Neuronal stem cell (in vitro differentiated cells): ENCODE measurements at regions not wholly inside any gene's neighbourhood (a gene's known extent, or its start where the extent isn't known, plus 50 kb on each side); places are given as distances from the start of the nearest gene placed in this dataset.

Experiments used
- DNase-seq: peaks from one replicate; pipeline ENCODE4 v3.0.0-alpha.2; 2013; ENCODE audit warnings: low spot score
- H2AFZ ChIP-seq: one replicate; pipeline ENCODE4 v1.6.1; 2013; ENCODE audit warnings: mild to moderate bottlenecking, low read length, inconsistent platforms
- H2AK5ac ChIP-seq: 2 replicates; pipeline ENCODE4 v1.6.1; 2013; ENCODE audit warnings: low read depth, mild to moderate bottlenecking, inconsistent platforms, low read length, moderate library complexity, mixed read lengths
- H2BK120ac ChIP-seq: 2 replicates; pipeline ENCODE4 v1.6.1; 2013; ENCODE audit warnings: low read depth, mild to moderate bottlenecking, inconsistent platforms, low read length, moderate library complexity, mixed read lengths
- H2BK12ac ChIP-seq: one replicate; pipeline ENCODE4 v1.6.1; 2013; ENCODE audit warnings: low read length, inconsistent platforms
- H2BK15ac ChIP-seq: 2 replicates; pipeline ENCODE4 v1.6.1; 2013; ENCODE audit warnings: mild to moderate bottlenecking, low read length, inconsistent platforms, mixed read lengths
- H2BK5ac ChIP-seq: one replicate; pipeline ENCODE4 v1.6.1; 2013; ENCODE audit warnings: inconsistent platforms, mild to moderate bottlenecking, low read length, moderate library complexity
- H3K14ac ChIP-seq: one replicate; pipeline ENCODE4 v1.6.1; 2013; ENCODE audit warnings: low read length, inconsistent platforms
- H3K18ac ChIP-seq: 2 replicates; pipeline ENCODE4 v1.6.1; 2013; ENCODE audit warnings: low read length, inconsistent platforms
- H3K23ac ChIP-seq: 2 replicates; pipeline ENCODE4 v1.6.1; 2013; ENCODE audit warnings: low read depth, mild to moderate bottlenecking, mixed read lengths, low read length, inconsistent platforms; ENCODE audit not compliant: poor library complexity
- H3K27ac ChIP-seq: replicated peaks from 3 replicates; pipeline ENCODE4 v1.5.1; 2013; ENCODE audit warnings: low read length, inconsistent platforms
- H3K27me3 ChIP-seq, 3 experiments: 2 replicates each; pipeline ENCODE4 v1.6.1; 2013; ENCODE audit warnings: low read length in 3 of 3, mild to moderate bottlenecking in 2 of 3, inconsistent platforms in 1 of 3, low read depth in 1 of 3, mixed read lengths in 1 of 3, moderate library complexity in 1 of 3; ENCODE audit not compliant: control insufficient read depth in 3 of 3, insufficient read depth in 3 of 3
- H3K36me3 ChIP-seq, 2 donors: replicated peaks in 1 of 2; 2 replicates each; pipeline ENCODE4 v1.6.1; 2013; ENCODE audit warnings: low read length in 2 of 2; ENCODE audit not compliant: control insufficient read depth in 2 of 2, insufficient read depth in 2 of 2
- H3K4ac ChIP-seq: 2 replicates; pipeline ENCODE4 v1.6.1; 2013; ENCODE audit warnings: inconsistent platforms, mild to moderate bottlenecking, low read length, moderate library complexity
- H3K4me1 ChIP-seq, 2 donors: 1 replicate in 1 of 2; 2 replicates in 1 of 2; pipeline ENCODE4 v1.6.1; 2013; ENCODE audit warnings: low read length in 2 of 2, low read depth in 1 of 2; ENCODE audit not compliant: control insufficient read depth in 2 of 2, insufficient read depth in 1 of 2
- H3K4me2 ChIP-seq: one replicate; pipeline ENCODE4 v1.6.1; 2013; ENCODE audit warnings: mild to moderate bottlenecking, low read length, inconsistent platforms; ENCODE audit not compliant: insufficient read depth, poor library complexity, severe bottlenecking
- H3K4me3 ChIP-seq, 2 donors: 2 replicates each; pipeline ENCODE4 v1.5.1; 2013; ENCODE audit warnings: low read length in 2 of 2, mild to moderate bottlenecking in 2 of 2, inconsistent platforms in 1 of 2, moderate library complexity in 1 of 2
- H3K79me1 ChIP-seq: one replicate; pipeline ENCODE4 v1.6.1; 2013; ENCODE audit warnings: low read depth, mild to moderate bottlenecking, inconsistent platforms, low read length, moderate library complexity
- H3K9ac ChIP-seq: one replicate; pipeline ENCODE4 v1.6.1; 2013; ENCODE audit warnings: mild to moderate bottlenecking, low read depth, low read length, inconsistent platforms; ENCODE audit not compliant: poor library complexity
- H3K9me3 ChIP-seq, 2 donors: replicated peaks in 1 of 2; 2 replicates each; pipeline versions ENCODE3 to v1.6.1; 2013; ENCODE audit warnings: low read length in 2 of 2, mild to moderate bottlenecking in 2 of 2, inconsistent platforms in 1 of 2, low read depth in 1 of 2, mixed read lengths in 1 of 2, moderate library complexity in 1 of 2; ENCODE audit not compliant: control insufficient read depth in 2 of 2, insufficient read depth in 1 of 2
- H4K8ac ChIP-seq: one replicate; pipeline ENCODE4 v1.6.1; 2013; ENCODE audit warnings: low read depth, mild to moderate bottlenecking, inconsistent platforms, low read length, moderate library complexity
- H4K91ac ChIP-seq: one replicate; pipeline ENCODE4 v1.6.1; 2013; ENCODE audit warnings: low read length, low read depth, mild to moderate bottlenecking, inconsistent platforms; ENCODE audit not compliant: poor library complexity
- WGBS, 2 donors: extraction: QIAGEN DNeasy Blood & Tissue Kit; methylation state at CpG; one replicate each; pipeline ENCODE4 v1.1.7; 2013; ENCODE audit warnings: missing lambda C conversion rate in 2 of 2, mixed read lengths in 1 of 2; ENCODE audit not compliant: insufficient read length in 2 of 2, insufficient replicate concordance in 1 of 2; ENCODE audit errors: extremely low coverage in 2 of 2; 5-methylcytosine and 5-hydroxymethylcytosine counted together

DNA sequence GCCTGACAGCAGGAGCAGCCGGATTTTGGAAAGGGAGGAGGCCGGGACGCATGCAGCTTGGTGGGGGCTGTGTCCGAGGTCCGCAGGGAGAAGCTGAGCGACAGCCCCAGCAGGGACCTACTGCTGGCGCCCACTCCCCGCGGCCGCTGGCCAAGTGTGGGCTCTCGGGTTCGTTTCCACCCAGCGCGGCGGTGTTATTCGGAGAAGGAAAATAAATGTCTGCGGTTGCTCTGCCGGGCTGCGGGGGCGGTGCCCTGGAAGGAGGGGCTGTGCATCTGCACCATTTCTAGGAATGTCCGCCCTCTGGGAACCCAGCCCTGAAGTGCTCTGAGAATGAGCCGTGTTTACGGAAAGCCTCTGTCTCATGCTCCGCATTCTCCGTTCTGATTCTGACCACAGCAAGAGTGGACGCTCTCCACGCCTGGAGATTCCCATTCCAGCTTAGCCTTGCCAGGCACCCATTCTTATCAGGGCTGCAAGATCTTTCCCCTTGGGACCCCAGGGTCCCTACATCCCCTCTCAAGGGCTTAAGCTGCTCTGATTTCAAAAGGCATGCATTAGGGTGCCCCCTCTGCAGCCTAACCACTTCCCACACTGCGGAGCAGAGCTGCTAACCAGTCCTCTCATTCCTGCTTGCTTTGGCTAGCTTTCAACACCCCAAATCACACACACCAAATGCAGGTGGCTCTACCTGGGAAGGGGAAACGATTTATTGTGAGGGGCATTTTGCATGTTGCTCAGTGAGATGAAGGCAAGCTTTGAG lies 256.6 kb upstream of the GLI3 start:
- Histone ChIP-seq H3K4me1 (peaks cover 5 to 11% of the 10 kb centered on the region in 2 donors), H3K36me3 (no peaks in the 10 kb centered on the region), H3K14ac (no peak overlapping the region), H3K23ac (no peak overlapping the region), H3K9ac (peak overlapping the region; percentile 51), H3K79me1 (no peaks in the 10 kb centered on the region), H3K27ac (no peak overlapping the region), H3K4ac (no peak overlapping the region), H2AK5ac (no peak overlapping the region), H2BK120ac (no peak overlapping the region), H2BK5ac (no peak overlapping the region), H3K18ac (peak overlapping the region; percentile 91), H3K4me3 (peak overlapping the region; percentile 50 to 74), H3K9me3 (no peaks in the 10 kb centered on the region), H2BK12ac (no peak overlapping the region), H3K27me3 (no peaks in the 10 kb centered on the region), H4K91ac (no peak overlapping the region), H2BK15ac (peak overlapping the region; percentile 4), H2AFZ (peak overlapping the region; percentile 84), H4K8ac (no peak overlapping the region), H3K4me2 (peak overlapping the region; percentile 85)
- WGBS, 2 donors, result no CpG with 5 or more reads among the region's 29 CpGs
- peak; percentile 47 for DNase-seq

GRCh38 chr7:42492920-42493319 lies 255.9 kb upstream of the GLI3 start:
- Histone ChIP-seq H2BK12ac (no peak overlapping the region), H3K4ac (no peak overlapping the region), H4K91ac (no peak overlapping the region), H3K36me3 (no peaks in the 10 kb centered on the region), H3K14ac (no peak overlapping the region), H3K18ac (no peak overlapping the region), H2BK5ac (no peak overlapping the region), H3K4me1 (peaks cover 5 to 11% of the 10 kb centered on the region in 2 donors), H2BK15ac (no peak overlapping the region), H2AK5ac (no peak overlapping the region), H3K79me1 (no peaks in the 10 kb centered on the region), H3K4me3 (peak overlapping the region in 1 of 2 donors; percentile 50), H2BK120ac (no peak overlapping the region), H4K8ac (no peak overlapping the region), H2AFZ (peak overlapping the region; percentile 84), H3K23ac (no peak overlapping the region), H3K9ac (no peak overlapping the region), H3K4me2 (no peak overlapping the region), H3K27me3 (no peaks in the 10 kb centered on the region), H3K27ac (no peak overlapping the region), H3K9me3 (no peaks in the 10 kb centered on the region)
- no CpG with 5 or more reads among the region's 7 CpGs for WGBS, 2 donors
- DNase-seq, result no peak

DNA sequence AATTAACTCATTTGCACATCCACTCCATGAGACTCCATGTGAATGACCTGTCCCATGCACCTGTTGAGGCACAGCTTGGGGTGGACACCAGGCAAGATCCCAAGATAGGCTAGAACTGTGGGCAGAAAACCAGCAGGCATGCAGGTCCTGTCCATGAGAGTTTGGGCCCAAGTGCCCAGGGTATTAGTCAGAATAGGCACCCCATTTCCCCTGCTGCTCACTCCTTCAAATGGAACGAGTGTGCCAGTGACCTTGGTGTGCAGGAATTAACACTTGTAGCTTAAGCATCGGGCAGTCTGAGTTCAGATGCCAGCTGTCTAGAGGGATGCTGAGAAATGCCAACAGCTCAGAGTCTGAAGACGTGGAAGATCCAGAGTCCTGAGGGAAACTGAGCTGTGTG lies 254.1 kb upstream of the GLI3 start:
- Histone ChIP-seq H2BK15ac (no peak overlapping the region), H2AFZ (no peak overlapping the region), H4K91ac (no peak overlapping the region), H3K27ac (no peak overlapping the region), H3K9ac (no peak overlapping the region), H3K4me3 (no peak overlapping the region), H3K9me3 (no peaks in the 10 kb centered on the region), H3K4me1 (peaks cover 5 to 11% of the 10 kb centered on the region in 2 donors), H3K14ac (no peak overlapping the region), H2BK12ac (no peak overlapping the region), H3K4ac (no peak overlapping the region), H3K4me2 (no peak overlapping the region), H3K27me3 (no peaks in the 10 kb centered on the region), H2BK5ac (no peak overlapping the region), H3K36me3 (no peaks in the 10 kb centered on the region), H3K79me1 (no peaks in the 10 kb centered on the region), H2AK5ac (no peak overlapping the region), H4K8ac (no peak overlapping the region), H3K18ac (no peak overlapping the region), H3K23ac (no peak overlapping the region), H2BK120ac (no peak overlapping the region)
- no CpG with 5 or more reads among the region's 3 CpGs for WGBS, 2 donors
- DNase-seq, result no peak

DNA sequence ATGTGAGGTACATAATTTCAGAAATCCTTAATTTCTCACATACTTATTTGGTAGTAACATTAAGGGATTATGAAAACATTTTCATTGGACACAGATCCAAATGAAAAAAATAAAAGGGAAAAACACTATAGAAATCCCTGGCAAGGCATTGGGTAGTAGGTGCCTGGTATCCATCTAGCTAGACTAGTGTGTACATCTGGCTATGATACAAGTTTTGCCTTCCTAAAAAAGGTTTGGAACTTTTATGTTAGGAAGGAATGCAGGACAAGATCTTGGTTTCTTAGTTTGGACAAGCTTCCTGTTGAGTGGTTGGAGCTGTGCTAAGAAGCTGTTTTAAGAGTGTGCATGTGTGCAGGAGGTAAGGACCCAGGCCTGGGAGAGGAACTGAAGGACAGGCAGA lies 252.3 kb upstream of the GLI3 start:
- no peak overlapping the region for H3K9ac ChIP-seq
- no peaks in the 10 kb centered on the region for H3K27me3 ChIP-seq
- H3K4me1 ChIP-seq, result peaks cover 2 to 5% of the 10 kb centered on the region in 2 donors
- no peak overlapping the region for H2BK5ac ChIP-seq
- no peak overlapping the region for H2AK5ac ChIP-seq
- no peak overlapping the region for H3K27ac ChIP-seq
- H4K91ac ChIP-seq, result no peak overlapping the region
- no peak overlapping the region for H4K8ac ChIP-seq
- DNase-seq, result no peak
- no peak overlapping the region for H2BK15ac ChIP-seq
- H3K18ac ChIP-seq, result no peak overlapping the region
- H3K14ac ChIP-seq, result no peak overlapping the region
- H3K4me2 ChIP-seq, result no peak overlapping the region
- H3K23ac ChIP-seq, result no peak overlapping the region
- no peaks in the 10 kb centered on the region for H3K9me3 ChIP-seq
- H3K79me1 ChIP-seq, result no peaks in the 10 kb centered on the region
- H3K36me3 ChIP-seq, result no peaks in the 10 kb centered on the region
- H2AFZ ChIP-seq, result no peak overlapping the region
- H2BK12ac ChIP-seq, result no peak overlapping the region
- H3K4ac ChIP-seq, result no peak overlapping the region
- H2BK120ac ChIP-seq, result no peak overlapping the region
- H3K4me3 ChIP-seq, result no peak overlapping the region
